HG02884 (cell line): ENCODE measurements at regions not wholly inside any gene's neighbourhood (a gene's known extent, or its start where the extent isn't known, plus 50 kb on each side); places are given as distances from the start of the nearest gene placed in this dataset.

Experiments
- ATAC-seq: cut with Tn5 transposase; IDR thresholded peaks from one replicate; pipeline ENCODE4 v1.9.1; 2021; ENCODE audit warnings: mild to moderate bottlenecking, moderate library complexity; ENCODE audit not compliant: unreplicated experiment

GRCh38 chr12:125704803-125705202, 639.6 kb downstream of the AACS start:
- no peak for ATAC-seq

- no peak for ATAC-seq
Measured at GRCh38 chr12:125720961-125721360, 655.7 kb downstream of the AACS start.

- no peak for ATAC-seq
Measured at GRCh38 chr12:125734137-125734536, 668.9 kb downstream of the AACS start.

GRCh38 chr12:125738211-125738610, 673.0 kb downstream of the AACS start:
- no peak for ATAC-seq

GRCh38 chr12:125742413-125742812, 677.2 kb downstream of the AACS start:
- no peak for ATAC-seq

- no peak for ATAC-seq
Measured at GRCh38 chr12:125744201-125744600, 679.0 kb downstream of the AACS start.

GRCh38 chr12:125755512-125755911, 690.3 kb downstream of the AACS start:
- ATAC-seq = no peak

- no peak for ATAC-seq
Measured at GRCh38 chr12:125766091-125766490, 700.9 kb downstream of the AACS start.

- no peak for ATAC-seq
Measured at GRCh38 chr12:125772403-125772802, 707.2 kb downstream of the AACS start.

GRCh38 chr12:125773033-125773640, 707.9 kb downstream of the AACS start:
- peak; percentile 75 for ATAC-seq

- ATAC-seq = no peak
Measured at GRCh38 chr12:125775507-125775906, 710.3 kb downstream of the AACS start.

GRCh38 chr12:125776212-125776611, 711.0 kb downstream of the AACS start:
- no peak for ATAC-seq

- no peak for ATAC-seq
Measured at GRCh38 chr12:125786143-125786542, 720.9 kb downstream of the AACS start.

GRCh38 chr12:125794401-125794800, 729.2 kb downstream of the AACS start:
- ATAC-seq = no peak

- no peak for ATAC-seq
Measured at GRCh38 chr12:125797421-125798175, 732.4 kb downstream of the AACS start.

GRCh38 chr12:125804660-125805059, 739.4 kb downstream of the AACS start:
- no peak for ATAC-seq

- ATAC-seq = no peak
Measured at GRCh38 chr12:125824276-125824675, 759.0 kb downstream of the AACS start.

GRCh38 chr12:125835852-125836251, 770.6 kb downstream of the AACS start:
- no peak for ATAC-seq

GRCh38 chr12:125836647-125837046, 771.4 kb downstream of the AACS start:
- ATAC-seq = no peak

- no peak for ATAC-seq
Measured at GRCh38 chr12:125841332-125841731, 776.1 kb downstream of the AACS start.

GRCh38 chr12:125852116-125852515, 786.9 kb downstream of the AACS start:
- no peak for ATAC-seq

- ATAC-seq = no peak
Measured at GRCh38 chr12:125852679-125853078, 787.4 kb downstream of the AACS start.

GRCh38 chr12:125853670-125854069, 788.4 kb downstream of the AACS start:
- no peak for ATAC-seq
